Keratinocyte (primary cell): ENCODE measurements at regions not wholly inside any gene's neighbourhood (a gene's known extent, or its start where the extent isn't known, plus 50 kb on each side); places are given as distances from the start of the nearest gene placed in this dataset.

ENCODE experiments used
- DNase-seq: peaks from one replicate; pipeline ENCODE4 v3.0.0-alpha.2; 2011; ENCODE audit warnings: low read depth, missing footprints, low spot score
- FAIRE-seq: peaks from 2 replicates; lab custom pipeline; 2011; peaks lifted over from hg19 to GRCh38; lab: Jason Lieb, UNC
- H2AFZ ChIP-seq: 2 replicates; pipeline ENCODE4 v1.6.0; 2012; ENCODE audit warnings: low read length, control low read depth, inconsistent platforms; ENCODE audit not compliant: control insufficient read depth
- H3K27ac ChIP-seq: 2 replicates; pipeline ENCODE4 v1.5.1; 2011; ENCODE audit warnings: low read length; ENCODE audit not compliant: control insufficient read depth, insufficient read depth
- H3K27me3 ChIP-seq: 3 replicates; pipeline ENCODE4 v1.6.0; 2011; ENCODE audit warnings: low read length; ENCODE audit not compliant: control insufficient read depth, insufficient read depth; ENCODE audit errors: extremely low read depth
- H3K36me3 ChIP-seq, 2 experiments: 2 replicates in 1 of 2; 3 replicates in 1 of 2; pipeline ENCODE4 v1.5.1; 2011; ENCODE audit warnings: low read length in 2 of 2, mild to moderate bottlenecking in 1 of 2; ENCODE audit not compliant: control insufficient read depth in 2 of 2, insufficient read depth in 2 of 2; ENCODE audit errors: extremely low read depth in 1 of 2
- H3K4me1 ChIP-seq: 3 replicates; pipeline ENCODE4 v1.5.1; 2011; ENCODE audit warnings: low read length; ENCODE audit not compliant: control insufficient read depth, insufficient read depth; ENCODE audit errors: extremely low read depth
- H3K4me2 ChIP-seq: 3 replicates; pipeline ENCODE4 v1.6.0; 2011; ENCODE audit warnings: low read depth, low read length; ENCODE audit not compliant: control insufficient read depth, insufficient read depth; ENCODE audit errors: extremely low read depth
- H3K4me3 ChIP-seq, 3 experiments: fragments of 200-600 bp in 1 of 3; sonication (generic) in 1 of 3; 2 replicates in 2 of 3; 3 replicates in 1 of 3; pipeline ENCODE4 v1.5.1; 2011 to 2016; ENCODE audit warnings: low read length in 3 of 3, mild to moderate bottlenecking in 3 of 3, control low read depth in 2 of 3, inconsistent platforms in 1 of 3, low read depth in 1 of 3, mixed read lengths in 1 of 3, mixed run types in 1 of 3, moderate library complexity in 1 of 3; ENCODE audit not compliant: control insufficient read depth in 2 of 3, insufficient read depth in 2 of 3; ENCODE audit errors: extremely low read depth in 1 of 3
- H3K79me2 ChIP-seq: 2 replicates; pipeline ENCODE4 v1.6.0; 2012; ENCODE audit warnings: low read length; ENCODE audit not compliant: control insufficient read depth, insufficient read depth
- H3K9ac ChIP-seq: 3 replicates; pipeline ENCODE4 v1.6.0; 2011; ENCODE audit warnings: low read length; ENCODE audit not compliant: control insufficient read depth, insufficient read depth; ENCODE audit errors: extremely low read depth
- H3K9me1 ChIP-seq: 3 replicates; pipeline ENCODE4 v1.6.0; 2011; ENCODE audit warnings: low read length; ENCODE audit not compliant: control insufficient read depth, insufficient read depth; ENCODE audit errors: extremely low read depth
- H3K9me3 ChIP-seq: 2 replicates; pipeline ENCODE4 v1.5.1; 2012; ENCODE audit warnings: low read depth, low read length; ENCODE audit not compliant: control insufficient read depth
- H4K20me1 ChIP-seq: 3 replicates; pipeline ENCODE4 v1.6.0; 2011; ENCODE audit warnings: low read length; ENCODE audit not compliant: control insufficient read depth, insufficient read depth; ENCODE audit errors: extremely low read depth
- EZH2 ChIP-seq: IDR thresholded peaks from one replicate; pipeline ENCODE4 v1.6.1; 2012; ENCODE audit warnings: inconsistent platforms, mild to moderate bottlenecking, low read length, moderate library complexity
- dilution Hi-C: fragments of 300-500 bp; cut with MboI; formaldehyde crosslinking; loops from one replicate; pipeline ENCODE4 v1.7.0; 2020; ENCODE audit warnings: low sequenced_read_pairs; ENCODE audit not compliant: extremely low pct_ligation_motif_present
- TF ChIP-seq, protein P1 (sequence below), 3 experiments: IDR thresholded peaks in 1 of 3; conservative IDR thresholded peaks in 1 of 3; optimal IDR thresholded peaks in 1 of 3; 2 replicates in 2 of 3; 3 replicates in 1 of 3; pipeline versions ENCODE3 to v1.5.1; 2011; ENCODE audit warnings: low read length in 3 of 3, mild to moderate bottlenecking in 3 of 3, moderate library complexity in 2 of 3, control low read depth in 1 of 3, inconsistent platforms in 1 of 3; ENCODE audit not compliant: insufficient read depth in 2 of 3; ENCODE audit errors: extremely low read depth in 1 of 3

DNA sequence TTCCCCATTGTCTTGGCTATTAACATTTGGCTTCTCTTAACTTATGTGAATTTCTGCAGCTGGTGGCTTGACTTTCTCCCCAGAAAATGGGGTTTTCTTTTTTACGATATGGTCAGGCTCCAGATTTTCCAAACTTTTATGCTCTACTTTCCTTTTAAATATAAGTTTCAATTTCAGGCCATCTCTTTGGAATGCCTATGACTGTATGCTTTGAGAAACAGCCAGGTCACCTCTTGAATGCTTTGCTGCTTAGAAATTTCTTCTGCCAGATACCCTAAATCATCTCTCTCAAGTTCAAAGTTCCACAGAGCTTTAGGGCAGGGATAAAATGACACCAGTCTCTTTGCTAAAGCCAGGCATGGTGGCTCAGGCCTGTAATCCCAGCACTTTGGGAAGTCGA lies 212.9 kb upstream of the SMIM31 start:
- FAIRE-seq: no peak
- H3K9ac ChIP-seq: no peak overlapping the region
- DNase-seq: no peak
- H3K79me2 ChIP-seq: no peaks in the 10 kb centered on the region
- no peak overlapping the region for H3K4me3 ChIP-seq
- H3K9me3 ChIP-seq: no peaks in the 10 kb centered on the region
- no peaks in the 10 kb centered on the region for H4K20me1 ChIP-seq
- no peaks in the 10 kb centered on the region for H3K27me3 ChIP-seq
- no peak overlapping the region for H2AFZ ChIP-seq
- dilution Hi-C loops: no loop called here
- no peaks in the 10 kb centered on the region for H3K36me3 ChIP-seq
- H3K4me2 ChIP-seq: no peak overlapping the region
- H3K4me1 ChIP-seq: peaks cover 24% of the 10 kb centered on the region
- no peaks in the 10 kb centered on the region for H3K9me1 ChIP-seq
- TF ChIP-seq, protein P1, sequence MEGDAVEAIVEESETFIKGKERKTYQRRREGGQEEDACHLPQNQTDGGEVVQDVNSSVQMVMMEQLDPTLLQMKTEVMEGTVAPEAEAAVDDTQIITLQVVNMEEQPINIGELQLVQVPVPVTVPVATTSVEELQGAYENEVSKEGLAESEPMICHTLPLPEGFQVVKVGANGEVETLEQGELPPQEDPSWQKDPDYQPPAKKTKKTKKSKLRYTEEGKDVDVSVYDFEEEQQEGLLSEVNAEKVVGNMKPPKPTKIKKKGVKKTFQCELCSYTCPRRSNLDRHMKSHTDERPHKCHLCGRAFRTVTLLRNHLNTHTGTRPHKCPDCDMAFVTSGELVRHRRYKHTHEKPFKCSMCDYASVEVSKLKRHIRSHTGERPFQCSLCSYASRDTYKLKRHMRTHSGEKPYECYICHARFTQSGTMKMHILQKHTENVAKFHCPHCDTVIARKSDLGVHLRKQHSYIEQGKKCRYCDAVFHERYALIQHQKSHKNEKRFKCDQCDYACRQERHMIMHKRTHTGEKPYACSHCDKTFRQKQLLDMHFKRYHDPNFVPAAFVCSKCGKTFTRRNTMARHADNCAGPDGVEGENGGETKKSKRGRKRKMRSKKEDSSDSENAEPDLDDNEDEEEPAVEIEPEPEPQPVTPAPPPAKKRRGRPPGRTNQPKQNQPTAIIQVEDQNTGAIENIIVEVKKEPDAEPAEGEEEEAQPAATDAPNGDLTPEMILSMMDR (optimal IDR thresholded peaks at IDR 0.05 in 1 of 3, IDR thresholded peaks at IDR 0.05 in 1 of 3, conservative IDR thresholded peaks at IDR 0.05 in 1 of 3; ENCODE audit: extremely low read depth in 1 of 3, insufficient read depth in 2 of 3, low read length in 3 of 3): no peak
- TF ChIP-seq EZH2: no peak
- H3K27ac ChIP-seq: no peak overlapping the region

DNA sequence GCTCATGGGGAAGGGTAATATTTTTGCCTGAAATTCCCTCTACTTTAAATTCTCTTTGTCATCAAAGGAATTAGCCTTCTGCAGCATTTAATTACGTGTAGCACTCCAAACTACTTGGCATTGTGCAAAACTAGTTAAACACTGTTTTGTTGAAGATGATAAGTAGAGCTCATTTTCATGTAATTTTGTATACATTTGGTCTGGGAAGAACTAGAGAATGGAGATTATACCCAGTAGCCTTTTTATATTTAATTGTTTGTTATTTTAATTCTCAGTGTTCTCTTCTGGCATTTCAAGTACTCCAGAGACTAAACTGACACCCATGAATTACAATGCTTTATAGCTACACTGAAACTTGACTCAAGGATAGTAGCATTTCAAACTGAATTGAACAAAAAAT lies 211.5 kb upstream of the SMIM31 start:
- TF ChIP-seq, protein P1 (optimal IDR thresholded peaks at IDR 0.05 in 1 of 3, IDR thresholded peaks at IDR 0.05 in 1 of 3, conservative IDR thresholded peaks at IDR 0.05 in 1 of 3; ENCODE audit: extremely low read depth in 1 of 3, insufficient read depth in 2 of 3, low read length in 3 of 3): no peak
- no peak for TF ChIP-seq EZH2
- FAIRE-seq: no peak

More for the DNA sequence above, 211.5 kb upstream of the SMIM31 start:
- no peak overlapping the region for H3K4me2 ChIP-seq
- no peaks in the 10 kb centered on the region for H3K27me3 ChIP-seq
- no peak for DNase-seq
- no peak overlapping the region for H3K27ac ChIP-seq
- H4K20me1 ChIP-seq: no peaks in the 10 kb centered on the region
- dilution Hi-C loops: no loop called here
- H3K9ac ChIP-seq: no peak overlapping the region
- no peaks in the 10 kb centered on the region for H3K79me2 ChIP-seq
- H3K9me3 ChIP-seq: no peaks in the 10 kb centered on the region
- H3K9me1 ChIP-seq: no peaks in the 10 kb centered on the region
- peaks cover 11% of the 10 kb centered on the region for H3K4me1 ChIP-seq
- no peaks in the 10 kb centered on the region for H3K36me3 ChIP-seq
- no peak overlapping the region for H3K4me3 ChIP-seq
- no peak overlapping the region for H2AFZ ChIP-seq
